HG02943 (cell line): ENCODE measurements at regions not wholly inside any gene's neighbourhood (a gene's known extent, or its start where the extent isn't known, plus 50 kb on each side); places are given as distances from the start of the nearest gene placed in this dataset.

Experiments
- ATAC-seq: cut with Tn5 transposase; IDR thresholded peaks from one replicate; pipeline ENCODE4 v1.9.1; 2021; ENCODE audit warnings: mild to moderate bottlenecking, low read depth, moderate library complexity; ENCODE audit not compliant: unreplicated experiment

DNA sequence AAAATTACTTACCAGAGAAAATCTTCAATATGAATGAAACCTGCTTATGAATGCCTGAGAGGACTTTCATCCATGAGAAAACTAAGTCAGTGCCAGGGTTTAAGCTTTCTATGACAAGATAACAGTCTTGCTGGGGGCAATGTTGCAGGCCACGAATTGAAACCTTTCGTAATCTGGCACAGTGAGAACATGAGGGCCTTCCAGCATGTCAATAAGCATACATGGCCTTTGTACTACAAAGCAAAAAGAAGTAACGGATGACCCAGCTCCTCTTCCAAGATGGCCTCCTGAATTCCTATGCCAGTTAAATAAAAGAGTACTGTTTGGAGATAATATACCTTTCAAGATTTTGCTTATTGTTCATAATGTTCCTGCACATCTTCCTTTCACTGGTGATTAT is 270.6 kb upstream of the PHF14 start:
- no peak for ATAC-seq

DNA sequence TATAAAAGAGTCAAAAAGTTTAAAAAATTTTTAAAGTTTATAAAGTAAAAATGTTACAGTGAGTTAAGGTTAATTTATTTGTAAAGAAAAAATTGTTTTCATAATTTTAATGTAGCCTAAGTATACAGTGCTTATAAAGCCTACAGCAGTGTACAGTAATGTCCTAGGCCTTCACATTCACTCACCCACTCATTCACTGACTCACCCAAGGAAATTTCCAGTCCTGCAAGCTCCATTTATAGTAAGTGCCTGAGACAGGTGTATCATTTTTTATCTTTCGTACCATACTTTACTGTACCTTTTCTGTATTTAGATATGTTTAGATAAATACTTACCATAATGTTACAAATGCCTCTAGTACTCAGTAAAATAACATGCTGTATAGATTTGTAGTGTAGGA is 269.7 kb upstream of the PHF14 start:
- no peak for ATAC-seq

DNA sequence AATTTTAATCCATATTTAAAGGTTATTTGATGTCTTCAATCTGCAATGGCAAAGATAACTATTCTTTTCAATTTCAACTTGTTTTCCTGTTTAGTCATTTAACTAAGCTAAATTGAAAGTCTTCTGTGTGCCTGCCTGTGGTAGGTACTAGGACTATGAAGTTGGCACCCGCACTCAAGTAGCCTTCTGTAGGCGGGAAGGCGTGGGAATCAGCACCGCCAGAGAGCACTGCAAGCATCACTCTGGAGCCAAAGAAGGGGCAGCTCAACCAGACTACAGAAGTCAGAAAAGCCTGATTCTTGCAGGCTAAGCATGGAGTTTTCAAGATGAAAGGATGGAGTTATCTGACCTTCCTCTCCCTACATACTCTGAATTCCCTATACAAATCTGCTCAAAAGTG is 269.0 kb upstream of the PHF14 start:
- no peak for ATAC-seq

- ATAC-seq = peak; percentile 99
Observed at GRCh38 chr7:10706875-10707493, 266.7 kb upstream of the PHF14 start.

DNA sequence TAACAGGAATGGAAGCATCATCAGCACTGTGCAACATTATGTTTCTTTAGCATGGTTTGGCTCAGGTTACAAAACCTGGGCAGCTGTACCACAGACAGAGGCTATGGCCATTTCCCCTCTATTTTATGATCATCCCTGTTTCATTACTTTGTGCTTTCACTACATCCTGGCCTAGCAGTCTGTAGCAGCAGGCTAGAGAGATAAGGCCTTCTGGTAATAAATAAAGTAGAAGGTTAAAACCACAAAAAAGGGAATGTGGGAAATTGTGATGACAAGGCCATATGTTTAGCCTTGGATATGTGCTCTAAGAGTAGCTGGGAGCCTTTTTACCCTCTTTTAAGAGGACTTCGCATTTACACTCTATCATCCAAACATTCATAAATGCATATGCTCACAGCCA is 266.2 kb upstream of the PHF14 start:
- ATAC-seq = peak; percentile 28

GRCh38 chr7:10708447-10708846 is 265.2 kb upstream of the PHF14 start:
- ATAC-seq = no peak

- ATAC-seq = no peak
Observed at GRCh38 chr7:10718768-10719167, 254.9 kb upstream of the PHF14 start.

DNA sequence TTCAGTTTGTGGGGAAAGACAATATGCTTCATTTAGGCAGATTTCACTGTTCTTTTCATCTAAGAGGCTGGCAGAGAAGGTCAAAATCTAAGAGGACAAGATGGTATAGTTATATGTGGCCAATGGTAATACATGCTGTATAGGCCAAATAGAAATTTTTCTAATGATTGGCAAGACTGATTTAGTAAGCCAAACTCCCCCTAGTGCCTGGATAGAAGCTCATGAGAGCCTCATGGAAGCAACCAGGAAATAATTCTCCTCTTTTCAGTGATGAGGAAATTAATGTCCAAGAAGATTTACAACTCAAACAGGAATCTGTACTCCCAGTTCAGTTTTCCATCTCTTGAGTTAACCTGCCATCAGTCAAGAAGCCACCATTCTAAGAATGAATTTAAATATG is 253.6 kb upstream of the PHF14 start:
- ATAC-seq = no peak

DNA sequence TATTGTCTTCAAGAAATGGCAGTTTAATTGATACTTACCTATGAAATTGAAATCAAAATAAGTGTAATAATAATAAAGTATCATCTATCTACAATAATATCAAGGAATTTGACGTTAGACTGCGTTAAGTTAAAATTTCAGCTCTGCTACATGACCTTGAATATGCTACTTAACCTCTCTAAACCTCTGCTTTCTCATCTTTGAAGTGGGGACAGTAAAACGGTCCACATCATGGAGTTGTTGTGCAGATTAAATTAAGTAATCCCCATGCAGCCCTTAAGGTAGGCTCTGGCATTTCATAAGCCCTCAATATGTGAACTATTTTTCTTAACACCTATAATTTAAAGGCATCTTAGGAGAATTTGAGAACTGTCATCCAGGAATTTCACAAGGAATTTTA is 252.4 kb upstream of the PHF14 start:
- no peak for ATAC-seq

GRCh38 chr7:10723832-10724231 is 249.8 kb upstream of the PHF14 start:
- ATAC-seq = no peak

- no peak for ATAC-seq
Observed at GRCh38 chr7:10724449-10724848, 249.2 kb upstream of the PHF14 start.

DNA sequence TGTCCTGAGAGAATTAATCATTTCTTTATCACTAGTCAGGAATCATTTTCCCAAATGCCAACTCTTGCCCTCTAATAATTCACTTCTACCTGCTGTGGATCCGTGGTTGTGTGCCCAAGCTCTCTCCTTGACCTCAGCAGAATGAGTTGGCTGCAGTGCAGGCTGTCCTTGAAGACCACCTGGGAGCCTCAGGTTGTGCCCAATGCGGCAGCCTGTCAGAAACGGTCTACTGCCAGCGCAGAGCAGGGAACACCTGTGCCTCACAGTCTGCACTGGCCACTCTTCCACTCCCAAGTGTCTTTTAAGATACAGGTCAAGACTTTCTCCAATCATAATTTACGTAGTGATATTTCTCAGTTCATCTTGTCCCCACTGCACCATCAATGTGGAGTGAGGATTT is 246.0 kb upstream of the PHF14 start:
- no peak for ATAC-seq

DNA sequence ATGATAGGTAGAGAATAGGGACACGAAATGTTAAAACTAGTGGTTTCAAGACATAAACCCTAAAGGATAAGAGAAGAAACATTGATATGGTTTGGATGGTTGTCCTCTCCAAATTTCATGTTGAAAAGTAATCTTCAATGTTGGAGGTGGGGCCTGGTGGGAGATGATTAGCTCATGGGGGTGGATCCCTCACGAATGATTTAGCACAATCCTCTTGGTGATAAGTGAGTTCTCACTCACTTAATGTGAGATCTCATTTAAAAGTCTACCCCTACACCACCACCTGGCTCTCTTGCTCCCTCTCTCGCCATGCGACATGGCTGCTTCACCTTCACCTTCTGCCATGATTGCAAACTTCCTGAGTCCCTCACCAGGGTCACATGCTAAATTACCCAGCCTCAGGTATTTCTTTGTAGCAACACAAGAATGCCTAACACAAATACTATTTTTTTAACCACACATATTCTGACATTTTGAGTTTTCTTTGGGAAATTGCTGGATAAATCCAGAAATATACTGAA is 242.4 kb upstream of the PHF14 start:
- no peak for ATAC-seq

DNA sequence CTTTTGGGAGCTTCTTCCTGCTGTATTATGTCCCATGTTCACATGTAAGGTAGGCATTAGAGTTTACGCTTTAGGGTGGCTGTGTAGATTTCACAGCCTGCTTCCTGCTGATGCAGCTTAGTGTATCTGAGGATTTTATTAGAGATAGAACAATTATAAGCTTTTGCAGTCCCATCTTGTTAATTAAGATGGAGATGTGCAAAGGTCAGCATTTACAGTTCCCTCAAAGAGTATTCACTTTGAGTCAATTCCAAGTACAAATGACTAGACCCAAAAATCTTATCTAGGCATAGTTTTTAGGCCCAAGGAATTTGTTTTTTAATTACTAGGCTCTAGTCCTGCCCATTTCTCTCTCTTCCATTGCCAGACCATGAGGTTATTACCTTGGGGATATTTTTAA is 239.9 kb upstream of the PHF14 start:
- no peak for ATAC-seq

- ATAC-seq = no peak
Observed at GRCh38 chr7:10734595-10734994, 239.1 kb upstream of the PHF14 start.

DNA sequence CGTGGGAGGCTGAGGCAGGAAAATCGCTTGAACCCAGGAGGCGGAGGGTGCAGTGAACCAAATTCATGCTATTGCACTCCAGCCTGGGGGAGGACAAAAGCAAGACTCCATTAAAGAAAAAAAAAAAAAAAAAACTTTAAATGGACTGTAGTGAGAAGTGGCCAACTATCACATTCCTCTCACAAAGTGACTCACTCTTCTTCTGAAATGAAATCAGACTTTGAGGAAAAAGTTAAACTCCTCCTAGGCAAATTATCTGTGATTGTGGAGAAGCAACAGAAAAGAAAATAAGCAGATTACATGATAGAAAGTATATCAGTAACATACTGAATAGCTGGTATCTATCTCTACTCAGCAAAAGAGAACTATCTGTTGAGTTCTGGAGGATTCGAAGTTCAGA is 234.3 kb upstream of the PHF14 start:
- no peak for ATAC-seq

DNA sequence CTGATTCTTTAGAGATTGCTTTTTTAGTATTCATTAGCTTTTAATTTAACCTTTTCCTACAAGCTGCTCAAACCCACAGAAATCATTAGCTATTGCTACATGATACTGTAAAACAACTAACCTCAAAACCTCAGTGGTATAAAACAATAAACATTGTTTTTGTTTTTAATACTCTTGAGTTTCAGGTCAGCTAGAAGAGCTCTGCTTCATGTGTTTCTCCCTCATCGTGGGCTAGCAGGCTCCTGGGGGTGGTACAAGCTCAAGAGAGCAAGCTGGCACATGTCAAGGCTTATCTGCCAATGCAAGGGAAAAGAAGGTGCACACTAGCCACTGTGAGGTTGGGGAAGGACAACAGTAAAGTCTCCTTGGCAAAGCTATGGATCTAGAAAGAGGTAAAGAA is 232.9 kb upstream of the PHF14 start:
- no peak for ATAC-seq

DNA sequence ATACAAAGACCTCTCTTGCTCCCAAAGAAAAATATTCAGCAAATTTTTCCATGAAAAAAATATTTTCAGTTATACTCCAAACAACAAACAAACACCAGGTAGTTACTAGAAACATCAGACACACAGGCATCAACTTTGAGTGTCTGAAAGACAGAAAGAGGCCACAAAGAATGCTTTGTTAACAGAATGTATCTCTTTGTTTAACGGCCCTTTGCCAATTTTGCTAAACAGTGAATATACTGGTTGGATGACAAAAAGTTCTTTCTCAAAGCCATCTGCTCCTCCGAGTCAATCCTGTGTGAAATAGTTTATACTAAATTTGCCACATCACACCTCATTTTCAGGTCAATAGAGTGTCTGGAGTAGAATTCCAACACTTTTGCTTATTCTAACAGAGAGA is 216.7 kb upstream of the PHF14 start:
- ATAC-seq = no peak

DNA sequence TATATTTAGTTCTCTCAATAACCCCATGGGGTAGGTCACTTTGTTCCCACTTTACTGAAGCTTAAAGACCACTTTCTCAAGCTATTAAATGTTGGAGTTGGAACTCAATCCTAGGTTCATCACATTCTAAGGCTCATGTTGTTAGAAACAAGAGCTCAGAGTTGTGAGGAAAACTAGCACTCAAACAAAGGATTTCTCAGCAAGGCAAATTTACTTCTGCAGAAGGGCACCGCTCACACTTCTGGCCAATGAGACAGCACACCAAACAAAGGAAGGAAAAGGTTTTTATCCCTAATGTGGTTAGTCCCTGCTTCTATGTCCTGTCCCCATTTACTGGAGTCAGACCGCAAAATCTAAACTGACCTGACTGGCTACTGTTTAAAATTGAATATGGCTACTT is 214.6 kb upstream of the PHF14 start:
- no peak for ATAC-seq

DNA sequence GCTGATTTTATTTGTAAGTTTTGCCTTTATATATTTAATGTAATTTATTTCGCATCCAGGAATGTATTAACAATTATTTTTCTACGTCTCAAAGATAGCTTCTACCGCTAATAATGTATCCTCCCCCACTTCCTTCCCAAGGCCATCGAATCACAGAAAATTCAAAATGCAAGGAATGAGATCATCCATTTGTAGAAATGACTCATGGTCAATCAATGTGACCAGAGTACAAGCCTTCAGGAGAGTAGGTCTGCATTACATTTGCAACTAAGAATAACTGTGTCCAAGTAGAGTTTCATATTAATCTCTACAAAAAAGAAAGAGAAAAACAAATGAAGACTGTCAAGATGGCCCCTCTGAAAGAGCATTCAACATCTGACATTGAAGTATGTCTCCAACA is 205.9 kb upstream of the PHF14 start:
- ATAC-seq = no peak

DNA sequence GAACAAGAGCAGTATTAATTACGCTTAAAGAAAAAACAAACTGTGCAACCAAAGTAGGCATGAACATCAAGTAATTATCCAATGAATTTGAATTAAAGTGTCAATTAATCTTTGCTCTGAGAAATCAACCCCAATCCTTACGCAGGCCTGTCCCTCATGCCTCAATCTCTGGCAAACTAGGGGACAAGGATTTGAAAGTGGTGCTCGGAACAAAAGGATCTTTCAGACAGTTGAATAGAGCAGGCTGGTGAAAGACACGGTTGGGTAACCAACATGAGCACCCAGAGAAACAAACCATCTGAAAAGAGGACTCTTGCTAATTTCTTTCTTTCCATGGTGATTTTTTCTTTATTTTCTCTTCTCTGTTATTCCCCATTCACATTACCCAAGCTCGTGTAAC is 203.5 kb upstream of the PHF14 start:
- no peak for ATAC-seq

GRCh38 chr7:10773430-10773829 is 200.2 kb upstream of the PHF14 start:
- no peak for ATAC-seq
